BJ (cell line): ENCODE measurements at regions not wholly inside any gene's neighbourhood (a gene's known extent, or its start where the extent isn't known, plus 50 kb on each side); places are given as distances from the start of the nearest gene placed in this dataset.

Source experiments
- CTCF ChIA-PET: fragments of 350-600 bp; formaldehyde crosslinking; extraction: SDS; loops from one replicate; lab custom pipeline; 2021; ENCODE audit warnings: antibody characterized with exemption, inconsistent platforms; lab: Yijun Ruan, JAX
- POLR2A ChIA-PET: fragments of 300-600 bp; sonication (Branson Sonifier 250); formaldehyde crosslinking; extraction: SDS; loops from one replicate; lab custom pipeline; 2021; ENCODE audit warnings: antibody characterized with exemption; lab: Charles Lee
- DNase-seq: peaks from one replicate; pipeline ENCODE4 v3.0.0-alpha.2; 2011; ENCODE audit warnings: low read depth
- H3K27me3 ChIP-seq: 2 replicates; pipeline ENCODE4 v1.6.0; 2011; ENCODE audit warnings: low read length; ENCODE audit not compliant: control insufficient read depth, insufficient read depth
- H3K36me3 ChIP-seq: 2 replicates; pipeline ENCODE4 v1.5.1; 2011; ENCODE audit warnings: low read length; ENCODE audit not compliant: control insufficient read depth, insufficient read depth
- H3K4me3 ChIP-seq: 2 replicates; pipeline ENCODE4 v1.5.1; 2011; ENCODE audit warnings: low read depth, mild to moderate bottlenecking, control low read depth, low read length
- CTCF ChIP-seq: IDR thresholded peaks from 2 replicates; pipeline ENCODE4 v1.5.1; 2011; ENCODE audit warnings: low read depth, mild to moderate bottlenecking, control low read depth, inconsistent platforms, low read length, moderate library complexity; ENCODE audit not compliant: insufficient read depth

- no peaks in the 10 kb centered on the region for H3K36me3 ChIP-seq
- H3K4me3 ChIP-seq, result no peak overlapping the region
- ChIA-PET POLR2A (no interaction called here), CTCF (no interaction called here)
- DNase-seq, result no peak
- no peak for TF ChIP-seq CTCF
- H3K27me3 ChIP-seq, result no peaks in the 10 kb centered on the region
Measured at GRCh38 chr2:239675826-239676715, 275.3 kb upstream of the HDAC4 start.

GRCh38 chr2:239674981-239675825 is 274.4 kb upstream of the HDAC4 start:
- ChIA-PET CTCF (no interaction called here), POLR2A (no interaction called here)
- no peaks in the 10 kb centered on the region for H3K36me3 ChIP-seq
- H3K27me3 ChIP-seq, result no peaks in the 10 kb centered on the region
- no peak for DNase-seq
- TF ChIP-seq CTCF, result no peak
- H3K4me3 ChIP-seq, result no peak overlapping the region

- Histone ChIP-seq H3K4me3 (no peak overlapping the region), H3K36me3 (no peaks in the 10 kb centered on the region), H3K27me3 (no peaks in the 10 kb centered on the region)
- DNase-seq, result no peak
- ChIA-PET CTCF (no interaction called here), POLR2A (no interaction called here)
- TF ChIP-seq CTCF, result no peak
Measured at GRCh38 chr2:239674101-239674980, 273.5 kb upstream of the HDAC4 start.

GRCh38 chr2:239673641-239674040 is 272.8 kb upstream of the HDAC4 start:
- ChIA-PET POLR2A (no interaction called here), CTCF (no interaction called here)
- no peak overlapping the region for H3K4me3 ChIP-seq
- no peak for TF ChIP-seq CTCF
- no peak for DNase-seq
- no peaks in the 10 kb centered on the region for H3K27me3 ChIP-seq
- no peaks in the 10 kb centered on the region for H3K36me3 ChIP-seq
